PC-3 (cell line): ENCODE measurements at regions not wholly inside any gene's neighbourhood (a gene's known extent, or its start where the extent isn't known, plus 50 kb on each side); places are given as distances from the start of the nearest gene placed in this dataset.

Experiments used
- CTCF ChIP-seq: fragments of 300-600 bp; sonication (generic); conservative IDR thresholded peaks from 2 replicates; pipeline ENCODE4 v1.5.1; 2017; ENCODE audit warnings: antibody characterized with exemption, low read depth, mild to moderate bottlenecking, low read length
- EZH2 ChIP-seq: fragments of 300-600 bp; sonication (generic); IDR thresholded peaks from one replicate; pipeline ENCODE4 v1.6.1; 2017; ENCODE audit warnings: antibody characterized with exemption, mild to moderate bottlenecking, low read length; ENCODE audit not compliant: unreplicated experiment
- EZH2phosphoT487 ChIP-seq: fragments of 300-600 bp; sonication (generic); IDR thresholded peaks from 2 replicates; pipeline ENCODE4 v1.6.1; 2018; ENCODE audit warnings: mild to moderate bottlenecking, antibody characterized with exemption, low read length, borderline replicate concordance

- TF ChIP-seq CTCF (no peak), EZH2phosphoT487 (no peak), EZH2 (no peak)
These were observed 473.9 kb upstream of the COX7C start for GRCh38 chr5:86143837-86144236.
